Mesenchymal stem cell (in vitro differentiated cells and primary cell): ENCODE measurements at regions not wholly inside any gene's neighbourhood (a gene's known extent, or its start where the extent isn't known, plus 50 kb on each side); places are given as distances from the start of the nearest gene placed in this dataset.

ENCODE experiments used
- DNase-seq: peaks from one replicate; pipeline ENCODE4 v3.0.0-alpha.2; 2013
- H2AFZ ChIP-seq: one replicate; pipeline ENCODE4 v1.6.1; 2013; ENCODE audit warnings: low read depth, mild to moderate bottlenecking, control low read depth, inconsistent platforms, low read length, moderate library complexity
- H2AK5ac ChIP-seq: 2 replicates; pipeline ENCODE4 v1.6.1; 2013; ENCODE audit warnings: low read length, moderate library complexity, mild to moderate bottlenecking, inconsistent platforms; ENCODE audit not compliant: severe bottlenecking
- H2BK120ac ChIP-seq: one replicate; pipeline ENCODE4 v1.6.1; 2013; ENCODE audit warnings: low read depth, mild to moderate bottlenecking, inconsistent platforms, low read length, moderate library complexity
- H2BK12ac ChIP-seq, 2 experiments: one replicate each; pipeline ENCODE4 v1.6.1; 2013; ENCODE audit warnings: inconsistent platforms in 2 of 2, low read length in 2 of 2, mild to moderate bottlenecking in 2 of 2, moderate library complexity in 2 of 2, control low read depth in 1 of 2
- H2BK15ac ChIP-seq: one replicate; pipeline ENCODE4 v1.6.1; 2013; ENCODE audit warnings: mild to moderate bottlenecking, low read depth, inconsistent platforms; ENCODE audit not compliant: poor library complexity, severe bottlenecking
- H2BK5ac ChIP-seq: 2 replicates; pipeline ENCODE4 v1.6.1; 2013; ENCODE audit warnings: low read depth, mild to moderate bottlenecking, low read length, control low read depth, inconsistent platforms; ENCODE audit not compliant: poor library complexity, severe bottlenecking
- H3K14ac ChIP-seq, 2 experiments: one replicate each; pipeline ENCODE4 v1.6.1; 2013; ENCODE audit warnings: inconsistent platforms in 2 of 2, low read length in 2 of 2, control low read depth in 1 of 2, mild to moderate bottlenecking in 1 of 2, moderate library complexity in 1 of 2
- H3K18ac ChIP-seq, 2 experiments: one replicate each; pipeline ENCODE4 v1.6.1; 2013; ENCODE audit warnings: inconsistent platforms in 2 of 2, low read length in 2 of 2, control low read depth in 1 of 2, low read depth in 1 of 2, mild to moderate bottlenecking in 1 of 2
- H3K23ac ChIP-seq, 2 experiments: one replicate each; pipeline ENCODE4 v1.6.1; 2013; ENCODE audit warnings: inconsistent platforms in 2 of 2, low read length in 2 of 2, mild to moderate bottlenecking in 2 of 2, moderate library complexity in 2 of 2, control low read depth in 1 of 2
- H3K27ac ChIP-seq: 2 replicates; pipeline ENCODE4 v1.5.1; 2013; ENCODE audit warnings: mild to moderate bottlenecking, moderate library complexity, low read length, control low read depth, inconsistent platforms; ENCODE audit not compliant: poor library complexity, severe bottlenecking
- H3K27me3 ChIP-seq, 2 experiments: 2 replicates each; pipeline versions ENCODE4 v1.6.1 to v1.7.0; 2013; ENCODE audit warnings: low read length in 2 of 2, mild to moderate bottlenecking in 2 of 2, moderate library complexity in 2 of 2, control low read depth in 1 of 2, inconsistent platforms in 1 of 2; ENCODE audit not compliant: control insufficient read depth in 1 of 2, insufficient read depth in 1 of 2
- H3K36me3 ChIP-seq, 2 experiments: 2 replicates each; pipeline versions ENCODE4 v1.6.1 to v1.7.0; 2013; ENCODE audit warnings: low read length in 2 of 2, control low read depth in 1 of 2, inconsistent platforms in 1 of 2, low read depth in 1 of 2, mild to moderate bottlenecking in 1 of 2; ENCODE audit not compliant: insufficient read depth in 2 of 2, control insufficient read depth in 1 of 2
- H3K4ac ChIP-seq, 2 experiments: one replicate each; pipeline ENCODE4 v1.6.1; 2013; ENCODE audit warnings: inconsistent platforms in 2 of 2, low read length in 2 of 2, mild to moderate bottlenecking in 2 of 2, moderate library complexity in 2 of 2, control low read depth in 1 of 2, low read depth in 1 of 2
- H3K4me1 ChIP-seq: 2 replicates; pipeline ENCODE4 v1.6.1; 2013; ENCODE audit warnings: low read depth, low read length, control low read depth; ENCODE audit not compliant: control insufficient read depth, insufficient read depth
- H3K4me2 ChIP-seq: 2 replicates; pipeline ENCODE4 v1.6.1; 2013; ENCODE audit warnings: low read length, mild to moderate bottlenecking, inconsistent platforms; ENCODE audit not compliant: poor library complexity, severe bottlenecking
- H3K4me3 ChIP-seq, 2 experiments: 2 replicates each; pipeline versions ENCODE4 v1.5.1 to v1.7.0; 2013; ENCODE audit warnings: low read length in 2 of 2, mild to moderate bottlenecking in 2 of 2, control low read depth in 1 of 2, low read depth in 1 of 2; ENCODE audit not compliant: insufficient read depth in 1 of 2
- H3K79me1 ChIP-seq: replicated peaks from 2 replicates; pipeline ENCODE4 v1.6.1; 2013; ENCODE audit warnings: mild to moderate bottlenecking, control low read depth, low read length, inconsistent platforms; ENCODE audit not compliant: poor library complexity, severe bottlenecking
- H3K9ac ChIP-seq: 2 replicates; pipeline ENCODE4 v1.7.0; 2013; ENCODE audit warnings: mild to moderate bottlenecking, low read length, moderate library complexity
- H3K9me3 ChIP-seq: 2 replicates; pipeline ENCODE4 v1.7.0; 2013; ENCODE audit warnings: mild to moderate bottlenecking, low read length; ENCODE audit not compliant: control insufficient read depth
- H4K8ac ChIP-seq: one replicate; pipeline ENCODE4 v1.6.1; 2013; ENCODE audit warnings: inconsistent platforms, mild to moderate bottlenecking, low read length, moderate library complexity
- H4K91ac ChIP-seq: one replicate; pipeline ENCODE4 v1.6.1; 2013; ENCODE audit warnings: mild to moderate bottlenecking, low read length, inconsistent platforms
- WGBS: methylation state at CpG from one replicate; pipeline ENCODE4 v1.1.7; 2013; ENCODE audit warnings: mixed read lengths; 5-methylcytosine and 5-hydroxymethylcytosine counted together

DNA sequence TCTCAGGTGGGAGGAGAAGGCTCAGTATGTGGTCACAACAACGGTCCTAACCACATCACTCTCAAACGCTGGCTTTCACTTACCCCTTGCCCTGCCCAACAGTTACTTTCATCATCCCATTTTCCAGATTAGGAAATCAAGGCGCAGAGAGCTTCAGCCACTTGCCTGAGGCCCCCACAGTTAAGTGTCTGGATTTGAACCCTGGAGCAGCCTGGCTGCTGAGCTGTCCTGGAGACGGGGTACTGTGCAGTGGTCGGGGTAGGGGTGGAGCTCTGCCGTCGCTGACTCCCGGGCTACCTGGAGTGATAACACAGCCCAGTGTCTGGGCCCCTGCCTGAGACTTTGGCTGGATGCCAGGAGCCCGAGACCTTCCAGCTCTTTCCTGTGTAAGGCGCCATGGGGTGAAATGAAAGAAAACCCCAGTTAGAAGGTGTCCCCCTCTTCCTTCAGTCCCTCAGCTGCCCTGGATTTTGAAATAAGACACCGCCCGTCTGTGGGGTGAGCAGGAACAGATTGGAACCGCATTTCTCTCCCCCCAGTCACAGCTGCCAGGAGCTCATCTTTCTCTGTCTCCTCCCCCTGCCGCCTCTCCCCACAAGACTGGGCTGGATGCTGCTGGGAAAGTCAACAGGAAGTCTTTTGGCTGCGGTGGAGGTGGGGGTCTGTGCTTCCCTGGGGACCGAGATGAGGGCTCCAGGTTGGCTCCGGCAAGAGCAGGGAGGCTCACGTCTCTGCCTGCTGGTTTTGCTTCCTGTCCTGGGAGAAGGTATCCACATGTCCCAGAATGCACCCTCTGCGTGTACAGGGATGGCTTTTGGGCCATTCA lies 280.2 kb downstream of the SEC14L1 start:
- peak overlapping the region; percentile 86 to 93 for H3K18ac ChIP-seq
- 15% methylated on average over 16 of the region's 19 CpGs for WGBS
- peak overlapping the region; percentile 60 to 89 for H2BK12ac ChIP-seq
- H3K27ac ChIP-seq: peak overlapping the region; percentile 74
- H3K9ac ChIP-seq: peak overlapping the region; percentile 71
- H3K27me3 ChIP-seq: no peaks in the 10 kb centered on the region
- peak overlapping the region; percentile 47 for H2AK5ac ChIP-seq
- H4K91ac ChIP-seq: peak overlapping the region; percentile 90
- peak overlapping the region; percentile 82 for H2BK15ac ChIP-seq
- peaks cover 6% of the 10 kb centered on the region for H3K79me1 ChIP-seq
- DNase-seq: peak; percentile 92
- peak overlapping the region; percentile 82 for H4K8ac ChIP-seq
- H3K4ac ChIP-seq: peak overlapping the region; percentile 79 to 84
- H3K14ac ChIP-seq: peak overlapping the region in 1 of 2 experiments; percentile 86
- H2AFZ ChIP-seq: no peak overlapping the region
- H3K4me3 ChIP-seq: peak overlapping the region in 1 of 2 experiments; percentile 34
- H2BK120ac ChIP-seq: peak overlapping the region; percentile 54
- H3K9me3 ChIP-seq: no peaks in the 10 kb centered on the region
- no peak overlapping the region for H3K23ac ChIP-seq
- H2BK5ac ChIP-seq: peak overlapping the region; percentile 49
- peak overlapping the region; percentile 38 for H3K4me2 ChIP-seq
- H3K36me3 ChIP-seq: peaks cover 24 to 50% of the 10 kb centered on the region in 2 experiments
- peaks cover 80% of the 10 kb centered on the region for H3K4me1 ChIP-seq

DNA sequence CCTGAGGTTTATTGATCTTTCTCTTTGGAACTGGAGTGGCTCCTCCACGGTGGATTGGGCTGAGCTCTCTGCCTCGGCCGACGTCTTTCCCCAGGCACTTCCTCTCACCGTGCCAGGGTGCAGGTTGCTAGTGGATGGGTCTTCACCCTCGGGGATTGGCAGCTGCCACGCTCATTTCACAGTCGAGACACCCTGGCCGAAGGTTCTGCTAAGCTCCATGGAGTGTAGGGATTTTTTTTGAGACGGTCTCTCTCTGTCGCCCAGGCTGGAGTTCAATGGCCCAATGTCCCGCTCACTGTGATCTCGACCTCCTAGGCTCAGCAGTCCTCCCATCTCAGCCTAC lies 280.8 kb downstream of the SEC14L1 start:
- Histone ChIP-seq H3K4me3 (peak overlapping the region in 1 of 2 experiments; percentile 34), H3K4me1 (peaks cover 79% of the 10 kb centered on the region), H2BK5ac (peak overlapping the region; percentile 49), H3K27ac (peak overlapping the region; percentile 74), H3K4ac (peak overlapping the region; percentile 79 to 88), H3K9ac (peak overlapping the region; percentile 71), H4K91ac (peak overlapping the region; percentile 90), H4K8ac (peak overlapping the region; percentile 30), H3K36me3 (peaks cover 21 to 45% of the 10 kb centered on the region in 2 experiments), H2AK5ac (peak overlapping the region; percentile 18), H2BK120ac (no peak overlapping the region), H3K27me3 (no peaks in the 10 kb centered on the region), H3K23ac (no peak overlapping the region), H3K9me3 (no peaks in the 10 kb centered on the region), H3K4me2 (peak overlapping the region; percentile 38), H3K79me1 (peaks cover 6% of the 10 kb centered on the region), H2BK15ac (peak overlapping the region; percentile 71), H2BK12ac (peak overlapping the region; percentile 38 to 60), H2AFZ (no peak overlapping the region), H3K18ac (peak overlapping the region; percentile 52 to 79), H3K14ac (peak overlapping the region in 1 of 2 experiments; percentile 0)
- DNase-seq: no peak
- 75% methylated on average over 13 of the region's 13 CpGs for WGBS

DNA sequence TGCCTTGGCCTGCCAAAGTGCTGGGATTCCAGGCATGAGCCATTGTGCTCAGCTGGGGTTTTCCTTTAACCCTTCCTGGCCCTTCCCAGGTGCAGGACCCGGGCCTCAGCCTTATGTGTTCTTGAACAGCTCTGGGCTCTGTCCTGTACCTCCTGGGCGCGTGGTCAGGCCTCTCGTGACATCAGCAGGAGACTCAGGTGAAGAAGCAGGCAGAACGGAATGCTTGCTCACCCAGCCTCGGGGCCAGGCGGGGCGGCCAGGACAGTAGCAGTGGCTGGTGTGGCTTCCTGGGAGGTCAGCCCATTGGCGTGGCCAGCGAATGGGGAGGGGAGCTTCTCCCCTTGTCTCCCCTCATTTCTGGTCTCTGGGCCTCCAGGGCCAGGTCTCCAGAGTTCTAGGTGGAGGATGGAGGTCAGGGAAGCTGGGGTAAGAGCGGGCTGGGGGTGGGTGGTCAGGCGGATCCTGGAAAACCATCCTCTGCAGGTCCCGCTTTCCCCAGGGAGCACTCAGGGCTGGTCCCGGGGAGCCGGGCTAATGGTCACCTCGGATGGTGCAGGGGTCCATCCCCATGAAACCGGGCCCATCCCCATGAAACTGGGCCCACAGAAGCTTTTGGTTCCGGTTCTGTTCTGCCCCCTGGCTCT lies 281.5 kb downstream of the SEC14L1 start:
- no peak overlapping the region for H2BK15ac ChIP-seq
- H3K4me2 ChIP-seq: no peak overlapping the region
- H3K4me3 ChIP-seq: no peak overlapping the region
- no peak for DNase-seq
- peak overlapping the region; percentile 89 for H2AK5ac ChIP-seq
- H4K91ac ChIP-seq: peak overlapping the region; percentile 73
- H3K27ac ChIP-seq: peak overlapping the region; percentile 74
- peak overlapping the region; percentile 69 to 94 for H3K4ac ChIP-seq
- H3K4me1 ChIP-seq: peaks cover 84% of the 10 kb centered on the region
- peaks cover 15 to 39% of the 10 kb centered on the region in 2 experiments for H3K36me3 ChIP-seq
- peak overlapping the region; percentile 19 for H4K8ac ChIP-seq
- peak overlapping the region; percentile 80 to 91 for H2BK12ac ChIP-seq
- WGBS: 93% methylated on average over 16 of the region's 18 CpGs
- H2AFZ ChIP-seq: no peak overlapping the region
- peak overlapping the region; percentile 82 to 89 for H3K18ac ChIP-seq
- H3K9me3 ChIP-seq: no peaks in the 10 kb centered on the region
- peak overlapping the region; percentile 64 for H2BK120ac ChIP-seq
- peak overlapping the region; percentile 85 for H3K9ac ChIP-seq
- no peaks in the 10 kb centered on the region for H3K27me3 ChIP-seq
- H3K79me1 ChIP-seq: peaks cover 4% of the 10 kb centered on the region
- H3K23ac ChIP-seq: no peak overlapping the region
- peak overlapping the region; percentile 77 for H2BK5ac ChIP-seq
- H3K14ac ChIP-seq: peak overlapping the region in 1 of 2 experiments; percentile 35

DNA sequence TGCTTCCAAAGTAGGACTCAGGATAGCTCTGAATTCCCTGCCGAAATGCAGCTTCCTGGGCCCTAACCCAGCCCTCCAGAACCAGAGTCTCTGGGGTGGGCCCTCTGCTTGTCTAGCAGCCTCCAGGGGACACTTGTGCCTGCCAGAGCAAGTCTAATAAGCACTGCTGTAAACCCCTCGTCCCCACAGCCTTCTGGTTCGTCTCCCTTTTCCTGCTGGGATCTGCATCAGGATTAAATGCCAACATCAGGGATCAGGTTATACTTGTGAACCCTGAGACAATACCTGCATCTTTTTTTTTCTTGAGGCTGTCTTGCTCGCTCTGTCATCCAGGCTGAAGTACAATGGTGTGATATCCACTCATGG lies 282.0 kb downstream of the SEC14L1 start:
- H2BK120ac ChIP-seq: peak overlapping the region; percentile 64
- H3K4me2 ChIP-seq: no peak overlapping the region
- H4K91ac ChIP-seq: peak overlapping the region; percentile 18
- peak overlapping the region; percentile 74 for H3K27ac ChIP-seq
- no peak overlapping the region for H2BK15ac ChIP-seq
- H3K23ac ChIP-seq: no peak overlapping the region
- H2BK5ac ChIP-seq: peak overlapping the region; percentile 77
- peak overlapping the region; percentile 89 for H2AK5ac ChIP-seq
- H3K4me3 ChIP-seq: no peak overlapping the region
- peaks cover 10 to 37% of the 10 kb centered on the region in 2 experiments for H3K36me3 ChIP-seq
- peak overlapping the region; percentile 82 to 89 for H3K18ac ChIP-seq
- H3K14ac ChIP-seq: no peak overlapping the region
- peak overlapping the region in 1 of 2 experiments; percentile 7 for H2BK12ac ChIP-seq
- peak overlapping the region in 1 of 2 experiments; percentile 39 for H3K4ac ChIP-seq
- peak overlapping the region; percentile 85 for H3K9ac ChIP-seq
- no peak for DNase-seq
- peaks cover 4% of the 10 kb centered on the region for H3K79me1 ChIP-seq
- 75% methylated on average over 4 of the region's 4 CpGs for WGBS
- peaks cover 89% of the 10 kb centered on the region for H3K4me1 ChIP-seq
- H3K27me3 ChIP-seq: no peaks in the 10 kb centered on the region
- H2AFZ ChIP-seq: no peak overlapping the region
- no peak overlapping the region for H4K8ac ChIP-seq
- no peaks in the 10 kb centered on the region for H3K9me3 ChIP-seq
